Activated T-cell treated with anti-CD3 and anti-CD28 coated beads for 1 hour (primary cell): ENCODE measurements at regions not wholly inside any gene's neighbourhood (a gene's known extent, or its start where the extent isn't known, plus 50 kb on each side); places are given as distances from the start of the nearest gene placed in this dataset.
"Not testable (repeated sequence)": the region's sequence is repeated elsewhere in the genome, so short reads cannot be mapped to it uniquely, and the experiment has no call there.

Source experiments
- DNase-seq: peaks from one replicate; pipeline ENCODE4 v3.0.0-alpha.2; 2020; ENCODE audit warnings: low read depth

DNA sequence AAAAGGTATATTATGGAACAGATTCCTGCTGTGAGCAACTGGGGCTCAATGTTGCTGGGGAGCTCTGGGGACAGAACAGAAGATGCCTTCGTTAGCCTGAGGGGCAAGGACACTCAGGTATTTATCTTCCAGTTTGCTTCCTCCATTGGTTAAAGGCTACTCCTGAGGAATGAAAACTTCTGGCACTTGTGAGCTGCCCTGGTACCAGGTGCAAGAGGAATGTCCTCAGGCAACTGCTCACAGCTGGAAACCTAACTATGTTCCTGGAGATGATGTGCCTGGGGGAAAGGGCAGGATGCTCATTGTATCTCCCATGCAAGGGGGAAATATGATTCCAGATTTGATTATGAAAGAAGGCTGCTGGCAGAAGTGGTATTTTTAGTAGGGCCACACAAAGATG is 54.0 kb upstream of the BBX start:
- DNase-seq = no peak

DNA sequence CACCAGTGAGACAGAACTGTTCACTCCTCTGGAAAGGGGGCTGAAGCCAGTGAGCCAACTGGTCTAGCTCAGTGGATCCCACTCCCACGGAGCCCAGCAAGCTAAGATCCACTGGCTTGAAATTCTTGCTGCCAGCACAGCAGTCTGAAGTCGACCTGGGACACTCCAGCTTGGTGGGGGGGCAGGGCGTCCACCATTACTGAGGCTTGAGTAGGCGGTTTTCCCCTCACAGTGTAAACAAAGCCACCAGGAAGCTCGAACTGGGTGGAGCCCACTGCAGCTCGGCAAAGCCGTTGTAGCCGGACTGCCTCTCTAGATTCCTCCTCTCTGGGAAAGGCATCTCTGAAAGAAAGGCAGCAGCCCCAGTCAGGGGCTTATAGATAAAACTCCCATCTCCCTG is 52.3 kb upstream of the BBX start:
- not testable (repeated sequence) for DNase-seq
